ENCODE measurements at regions not wholly inside any gene's neighbourhood (a gene's known extent, or its start where the extent isn't known, plus 50 kb on each side); places are given as distances from the start of the nearest gene placed in this dataset.

DNA sequence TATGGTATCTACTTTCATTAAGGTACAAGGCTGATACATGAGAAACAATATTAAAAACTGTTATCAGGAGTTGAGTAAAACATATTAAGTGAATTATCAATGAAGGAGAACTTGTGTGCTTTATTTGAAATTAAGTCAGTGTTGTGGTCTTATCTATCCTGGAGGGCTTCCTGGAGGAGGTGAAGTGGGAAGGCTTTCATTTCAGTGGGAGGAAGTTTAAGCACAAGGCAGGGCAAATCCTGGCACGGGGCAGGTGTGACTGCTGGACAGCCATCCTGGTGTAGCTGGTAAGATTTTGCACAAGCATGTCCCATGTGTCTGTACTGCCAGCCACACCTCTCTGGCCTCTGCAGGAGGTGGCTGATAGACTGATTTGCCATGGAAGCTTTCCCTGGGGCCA lies 159.7 kb upstream of the SKOR2 start:
- intact Hi-C loops (cut with DNase I, micrococcal nuclease): no loop called here
- H3K9me3 ChIP-seq: no peaks in the 10 kb centered on the region
- TF ChIP-seq, protein P1, sequence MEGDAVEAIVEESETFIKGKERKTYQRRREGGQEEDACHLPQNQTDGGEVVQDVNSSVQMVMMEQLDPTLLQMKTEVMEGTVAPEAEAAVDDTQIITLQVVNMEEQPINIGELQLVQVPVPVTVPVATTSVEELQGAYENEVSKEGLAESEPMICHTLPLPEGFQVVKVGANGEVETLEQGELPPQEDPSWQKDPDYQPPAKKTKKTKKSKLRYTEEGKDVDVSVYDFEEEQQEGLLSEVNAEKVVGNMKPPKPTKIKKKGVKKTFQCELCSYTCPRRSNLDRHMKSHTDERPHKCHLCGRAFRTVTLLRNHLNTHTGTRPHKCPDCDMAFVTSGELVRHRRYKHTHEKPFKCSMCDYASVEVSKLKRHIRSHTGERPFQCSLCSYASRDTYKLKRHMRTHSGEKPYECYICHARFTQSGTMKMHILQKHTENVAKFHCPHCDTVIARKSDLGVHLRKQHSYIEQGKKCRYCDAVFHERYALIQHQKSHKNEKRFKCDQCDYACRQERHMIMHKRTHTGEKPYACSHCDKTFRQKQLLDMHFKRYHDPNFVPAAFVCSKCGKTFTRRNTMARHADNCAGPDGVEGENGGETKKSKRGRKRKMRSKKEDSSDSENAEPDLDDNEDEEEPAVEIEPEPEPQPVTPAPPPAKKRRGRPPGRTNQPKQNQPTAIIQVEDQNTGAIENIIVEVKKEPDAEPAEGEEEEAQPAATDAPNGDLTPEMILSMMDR (IDR thresholded peaks at IDR 0.05): no peak

DNA sequence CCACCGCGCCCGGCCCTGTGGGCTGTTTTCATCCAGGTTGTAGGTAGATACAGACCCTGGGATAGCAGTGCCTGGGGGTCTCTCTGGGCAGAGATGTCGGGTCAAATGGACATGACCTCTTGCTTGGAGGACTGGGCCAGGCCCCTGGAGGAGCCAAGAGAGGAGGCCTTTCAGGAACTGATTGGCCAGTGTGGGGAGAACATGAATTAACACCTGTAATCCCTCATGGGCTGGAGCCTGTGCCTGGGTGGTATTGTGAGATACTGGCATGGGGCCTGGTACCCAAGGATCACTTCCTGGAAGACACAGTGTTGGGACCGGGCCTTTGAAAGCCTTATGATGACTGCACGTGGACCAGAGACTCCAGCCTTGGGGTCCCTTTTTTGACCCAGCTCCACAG lies 158.7 kb upstream of the SKOR2 start:
- intact Hi-C loops (cut with DNase I, micrococcal nuclease): no loop called here
- H3K4me3 ChIP-seq: no peak overlapping the region
- H3K4me1 ChIP-seq (ENCODE audit: low read depth): no peaks in the 10 kb centered on the region
- ATAC-seq (no peak), DNase-seq (no peak)
- TF ChIP-seq, protein P1 (IDR thresholded peaks at IDR 0.05): no peak
- H3K9me3 ChIP-seq: no peaks in the 10 kb centered on the region
- no peaks in the 10 kb centered on the region for H3K36me3 ChIP-seq (ENCODE audit: low read depth)

More for the DNA sequence above, 159.7 kb upstream of the SKOR2 start:
- no peak for DNase-seq
- no peaks in the 10 kb centered on the region for H3K4me1 ChIP-seq (ENCODE audit: low read depth)
- H3K36me3 ChIP-seq (ENCODE audit: low read depth): no peaks in the 10 kb centered on the region
- no peak overlapping the region for H3K4me3 ChIP-seq
- ATAC-seq: no peak

DNA sequence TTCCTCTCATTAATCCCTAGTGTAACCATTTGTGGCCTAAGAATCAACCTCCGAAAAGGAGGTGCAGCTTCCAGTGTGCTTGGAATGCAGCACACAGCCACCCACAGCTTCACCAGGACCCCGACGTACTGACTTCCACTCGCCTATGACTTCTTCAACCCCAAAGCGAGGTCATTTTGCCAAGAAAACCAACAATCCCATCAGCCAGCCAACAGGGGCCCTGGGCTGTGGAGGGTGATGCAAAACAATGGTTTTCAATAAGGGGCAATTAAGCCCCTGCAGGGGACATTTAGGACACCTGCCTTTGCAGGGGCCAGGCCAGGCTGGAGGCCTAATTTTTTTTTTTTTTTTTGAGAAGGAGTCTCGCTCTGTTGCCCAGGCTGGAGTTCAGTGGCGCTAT lies 158.1 kb upstream of the SKOR2 start:
- Histone ChIP-seq H3K4me1 (ENCODE audit: low read depth) (no peaks in the 10 kb centered on the region), H3K9me3 (no peaks in the 10 kb centered on the region), H3K4me3 (no peak overlapping the region), H3K36me3 (ENCODE audit: low read depth) (no peaks in the 10 kb centered on the region)
- ATAC-seq (no peak), DNase-seq (no peak)
- intact Hi-C loops (cut with DNase I, micrococcal nuclease): no loop called here
- TF ChIP-seq, protein P1 (IDR thresholded peaks at IDR 0.05): no peak

DNA sequence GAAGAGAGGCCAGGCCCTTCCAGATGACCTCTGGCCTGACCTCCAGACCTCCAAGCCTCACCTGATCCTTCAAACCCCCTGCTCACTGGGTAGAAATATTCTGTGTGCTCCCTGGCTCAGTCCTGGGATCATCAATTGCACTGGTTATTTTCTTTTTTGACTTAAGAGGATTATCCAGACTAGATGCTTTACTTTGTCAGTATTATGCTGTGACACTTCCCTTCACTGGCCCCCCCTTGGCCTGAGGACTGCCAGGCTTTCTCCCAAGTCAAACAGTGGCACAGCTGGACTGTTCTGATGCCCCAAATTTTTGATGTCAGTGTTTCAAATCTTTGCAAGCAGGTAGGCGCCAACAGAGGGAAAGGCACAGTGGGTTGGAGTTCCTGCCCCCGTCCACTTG lies 156.3 kb upstream of the SKOR2 start:
- Histone ChIP-seq H3K4me3 (no peak overlapping the region), H3K9me3 (no peaks in the 10 kb centered on the region), H3K4me1 (ENCODE audit: low read depth) (no peaks in the 10 kb centered on the region), H3K36me3 (ENCODE audit: low read depth) (no peaks in the 10 kb centered on the region)
- intact Hi-C loops (cut with DNase I, micrococcal nuclease): no loop called here
- no peak for DNase-seq
- no peak for ATAC-seq
- TF ChIP-seq, protein P1 (IDR thresholded peaks at IDR 0.05): no peak

DNA sequence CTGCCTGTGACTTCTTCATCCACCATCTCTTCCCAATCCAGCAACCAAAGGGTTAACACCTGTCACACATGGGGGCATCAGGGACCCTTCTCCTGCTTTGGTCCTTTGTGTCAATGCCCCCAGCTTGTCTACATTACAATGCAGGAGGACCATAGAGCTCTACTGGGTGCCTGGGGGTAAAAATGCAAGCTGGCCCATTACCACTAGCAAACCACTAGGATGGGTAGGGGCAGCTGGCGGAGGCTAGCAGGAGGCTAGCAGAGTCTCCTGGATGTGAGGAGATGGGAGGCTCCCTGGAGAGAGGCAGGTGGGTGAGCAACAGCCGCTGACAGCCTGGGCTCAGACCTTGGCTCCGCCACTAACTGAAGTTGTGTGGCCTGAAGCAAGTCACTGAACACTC lies 153.4 kb upstream of the SKOR2 start:
- Histone ChIP-seq H3K36me3 (ENCODE audit: low read depth) (no peaks in the 10 kb centered on the region), H3K4me3 (no peak overlapping the region), H3K9me3 (no peaks in the 10 kb centered on the region), H3K4me1 (ENCODE audit: low read depth) (no peaks in the 10 kb centered on the region)
- no peak for ATAC-seq
- intact Hi-C loops (cut with DNase I, micrococcal nuclease): no loop called here
- DNase-seq: no peak
- TF ChIP-seq, protein P1 (IDR thresholded peaks at IDR 0.05): no peak

- Histone ChIP-seq H3K36me3 (ENCODE audit: low read depth) (no peaks in the 10 kb centered on the region), H3K4me1 (ENCODE audit: low read depth) (no peaks in the 10 kb centered on the region), H3K4me3 (no peak overlapping the region), H3K9me3 (no peaks in the 10 kb centered on the region)
- ATAC-seq (no peak), DNase-seq (no peak)
- TF ChIP-seq, protein P1 (IDR thresholded peaks at IDR 0.05): no peak
- intact Hi-C loops (cut with DNase I, micrococcal nuclease): no loop called here
These were observed 152.5 kb upstream of the SKOR2 start for GRCh38 chr18:47403949-47404348.
